Hepatocyte (in vitro differentiated cells): ENCODE measurements at regions not wholly inside any gene's neighbourhood (a gene's known extent, or its start where the extent isn't known, plus 50 kb on each side); places are given as distances from the start of the nearest gene placed in this dataset.

Source experiments
- EZH2 ChIP-seq: fragments of 200-600 bp; sonication (generic); IDR thresholded peaks from 2 replicates; pipeline ENCODE4 v1.6.1; 2016; ENCODE audit warnings: antibody characterized with exemption, mild to moderate bottlenecking, borderline replicate concordance
- EZH2phosphoT487 ChIP-seq: fragments of 200-600 bp; sonication (generic); IDR thresholded peaks from one replicate; pipeline ENCODE4 v1.6.1; 2018; ENCODE audit warnings: antibody characterized with exemption, mild to moderate bottlenecking, low read depth, moderate library complexity; ENCODE audit not compliant: unreplicated experiment, severe bottlenecking
- TF ChIP-seq, protein P1 (sequence below): fragments of 200-600 bp; sonication (generic); IDR thresholded peaks from 2 replicates; pipeline ENCODE4 v1.5.1; 2016; ENCODE audit warnings: antibody characterized with exemption, mild to moderate bottlenecking; ENCODE audit not compliant: poor library complexity

DNA sequence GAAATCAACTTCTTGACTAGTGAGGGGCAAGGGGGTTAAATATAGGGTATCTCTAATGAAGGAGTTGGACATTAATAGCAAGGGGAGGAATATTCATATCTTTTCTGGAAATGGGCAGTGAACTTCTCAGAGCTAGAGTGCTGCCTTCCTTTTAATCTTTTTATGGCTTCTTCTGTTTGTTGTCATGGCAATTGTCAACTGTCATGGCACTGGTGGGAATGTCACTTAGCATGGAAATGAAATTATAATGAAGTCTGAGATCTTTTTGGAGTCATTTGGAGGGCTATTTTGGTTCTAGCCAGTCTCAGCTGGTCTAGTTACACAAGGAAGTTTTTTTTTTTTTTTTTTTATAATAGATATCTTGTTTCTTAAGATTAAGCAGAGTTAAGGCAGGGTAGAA is 250.2 kb downstream of the AASDHPPT start:
- TF ChIP-seq, protein P1, sequence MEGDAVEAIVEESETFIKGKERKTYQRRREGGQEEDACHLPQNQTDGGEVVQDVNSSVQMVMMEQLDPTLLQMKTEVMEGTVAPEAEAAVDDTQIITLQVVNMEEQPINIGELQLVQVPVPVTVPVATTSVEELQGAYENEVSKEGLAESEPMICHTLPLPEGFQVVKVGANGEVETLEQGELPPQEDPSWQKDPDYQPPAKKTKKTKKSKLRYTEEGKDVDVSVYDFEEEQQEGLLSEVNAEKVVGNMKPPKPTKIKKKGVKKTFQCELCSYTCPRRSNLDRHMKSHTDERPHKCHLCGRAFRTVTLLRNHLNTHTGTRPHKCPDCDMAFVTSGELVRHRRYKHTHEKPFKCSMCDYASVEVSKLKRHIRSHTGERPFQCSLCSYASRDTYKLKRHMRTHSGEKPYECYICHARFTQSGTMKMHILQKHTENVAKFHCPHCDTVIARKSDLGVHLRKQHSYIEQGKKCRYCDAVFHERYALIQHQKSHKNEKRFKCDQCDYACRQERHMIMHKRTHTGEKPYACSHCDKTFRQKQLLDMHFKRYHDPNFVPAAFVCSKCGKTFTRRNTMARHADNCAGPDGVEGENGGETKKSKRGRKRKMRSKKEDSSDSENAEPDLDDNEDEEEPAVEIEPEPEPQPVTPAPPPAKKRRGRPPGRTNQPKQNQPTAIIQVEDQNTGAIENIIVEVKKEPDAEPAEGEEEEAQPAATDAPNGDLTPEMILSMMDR, result no peak
- TF ChIP-seq EZH2 (no peak), EZH2phosphoT487 (no peak)
